Stomach (tissue), 4 donors: ENCODE measurements at regions not wholly inside any gene's neighbourhood (a gene's known extent, or its start where the extent isn't known, plus 50 kb on each side); places are given as distances from the start of the nearest gene placed in this dataset.

Source experiments
- CTCF ChIP-seq, 7 experiments: fragments of 450-650 bp in 4 of 7; fragments of 200-600 bp in 3 of 7; sonication (generic) in 3 of 7; IDR thresholded peaks; one replicate each; pipeline ENCODE4 v1.5.1; 2016 to 2019; ENCODE audit warnings: antibody characterized with exemption in 7 of 7, control low read depth in 2 of 7, mild to moderate bottlenecking in 1 of 7
- EP300 ChIP-seq: sonication (generic); formaldehyde crosslinking; IDR thresholded peaks from one replicate; pipeline ENCODE4 v1.6.1; 2017; ENCODE audit warnings: antibody characterized with exemption
- POLR2AphosphoS5 ChIP-seq, 3 donors: sonication (generic); formaldehyde crosslinking; IDR thresholded peaks; one replicate each; pipeline ENCODE4 v1.6.1; 2016; ENCODE audit warnings: antibody characterized with exemption in 3 of 3

GRCh38 chr13:37379841-37380240 is 218.7 kb downstream of the POSTN start:
- TF ChIP-seq CTCF (IDR thresholded peaks at IDR 0.05) = no peak
- TF ChIP-seq POLR2AphosphoS5 (IDR thresholded peaks at IDR 0.05) = no peak
- TF ChIP-seq EP300 = no peak
